GM19351 (cell line): ENCODE measurements at regions not wholly inside any gene's neighbourhood (a gene's known extent, or its start where the extent isn't known, plus 50 kb on each side); places are given as distances from the start of the nearest gene placed in this dataset.
"Not testable (repeated sequence)": the region's sequence is repeated elsewhere in the genome, so short reads cannot be mapped to it uniquely, and the experiment has no call there.

Experiments
- ATAC-seq: cut with Tn5 transposase; IDR thresholded peaks from one replicate; pipeline ENCODE4 v1.9.1; 2021; ENCODE audit warnings: mild to moderate bottlenecking, moderate library complexity; ENCODE audit not compliant: unreplicated experiment

DNA sequence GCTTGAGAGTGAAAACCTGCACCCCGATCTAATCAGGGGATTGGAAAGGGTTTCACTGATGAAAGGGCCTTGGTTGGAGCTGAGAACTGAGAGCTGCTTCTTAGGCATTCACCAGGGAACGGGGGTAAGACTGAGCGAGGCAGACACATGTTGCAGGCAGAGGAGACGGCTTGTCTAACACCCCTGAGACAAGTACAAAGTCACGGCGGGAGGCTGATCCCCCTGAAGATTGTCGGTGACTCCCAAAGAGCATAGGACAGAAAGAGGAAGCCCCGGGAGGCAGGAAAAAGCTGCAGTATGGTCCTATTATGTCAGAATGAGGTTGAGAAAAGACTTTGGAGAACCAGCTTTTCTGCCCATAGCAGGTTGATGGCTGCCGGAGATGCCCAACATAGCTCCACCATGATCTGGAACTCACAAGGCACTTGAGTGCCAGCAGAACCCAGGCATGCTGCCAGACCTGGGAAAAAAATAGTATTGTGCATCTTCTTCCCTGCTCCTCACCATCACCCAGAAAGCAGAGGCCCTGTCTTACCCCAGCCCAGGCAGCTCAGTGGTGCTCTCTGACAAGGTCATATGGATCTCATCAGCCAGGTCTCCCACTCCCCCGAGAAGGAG, 463.9 kb upstream of the PROX1 start:
- no peak for ATAC-seq

DNA sequence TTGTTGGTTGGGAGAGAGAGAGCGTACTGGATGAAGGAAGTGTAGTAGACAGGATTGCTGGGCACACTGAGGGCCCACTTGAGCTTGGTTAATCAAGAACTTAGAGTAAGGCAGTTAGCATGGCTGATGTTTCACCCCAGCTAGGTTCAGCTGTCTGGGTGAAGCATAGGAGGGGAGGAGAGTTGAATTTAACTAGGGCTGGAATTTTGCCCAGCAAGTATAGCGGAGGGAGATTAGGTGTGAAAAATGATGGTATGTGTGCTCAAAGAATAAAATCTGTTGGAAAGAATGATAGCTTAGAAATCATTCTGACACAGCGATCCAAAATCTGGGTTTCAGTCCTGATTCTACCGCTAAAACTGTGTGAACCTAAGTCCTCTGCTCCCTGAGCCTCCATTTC, 461.5 kb upstream of the PROX1 start:
- no peak for ATAC-seq

DNA sequence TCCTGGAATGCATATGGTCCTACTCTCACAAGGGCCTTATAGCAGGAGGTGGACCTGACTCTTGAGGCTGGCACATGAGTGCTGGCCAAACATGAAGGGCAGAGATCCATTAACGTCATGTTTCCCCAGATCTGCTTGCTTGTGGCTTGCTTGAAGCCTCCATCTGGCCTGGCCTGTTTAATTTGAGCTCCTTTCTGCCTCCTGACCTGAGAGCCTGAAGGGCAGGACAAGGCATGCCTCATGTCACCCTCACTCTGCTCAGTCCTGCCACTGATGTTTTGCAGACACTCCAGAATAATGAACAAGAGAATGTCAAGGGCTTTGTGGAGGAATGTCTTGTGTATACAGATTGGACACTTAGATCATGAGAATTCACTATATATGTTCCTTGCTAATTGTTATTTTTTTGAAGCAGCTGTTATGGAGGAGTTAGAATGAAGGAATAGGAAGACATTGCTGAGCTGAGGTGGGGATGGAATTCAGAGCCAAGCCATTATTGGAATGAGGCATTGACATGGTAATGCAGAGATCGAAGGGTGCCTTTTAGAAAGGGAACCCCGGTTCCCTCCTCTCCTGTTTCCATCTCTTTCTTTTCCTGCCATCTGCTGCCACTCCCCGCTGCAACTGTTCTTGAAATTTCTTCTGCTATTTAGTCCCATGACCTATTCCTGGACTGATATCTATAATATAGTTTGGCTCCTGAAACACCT, 457.0 kb upstream of the PROX1 start:
- ATAC-seq: no peak

DNA sequence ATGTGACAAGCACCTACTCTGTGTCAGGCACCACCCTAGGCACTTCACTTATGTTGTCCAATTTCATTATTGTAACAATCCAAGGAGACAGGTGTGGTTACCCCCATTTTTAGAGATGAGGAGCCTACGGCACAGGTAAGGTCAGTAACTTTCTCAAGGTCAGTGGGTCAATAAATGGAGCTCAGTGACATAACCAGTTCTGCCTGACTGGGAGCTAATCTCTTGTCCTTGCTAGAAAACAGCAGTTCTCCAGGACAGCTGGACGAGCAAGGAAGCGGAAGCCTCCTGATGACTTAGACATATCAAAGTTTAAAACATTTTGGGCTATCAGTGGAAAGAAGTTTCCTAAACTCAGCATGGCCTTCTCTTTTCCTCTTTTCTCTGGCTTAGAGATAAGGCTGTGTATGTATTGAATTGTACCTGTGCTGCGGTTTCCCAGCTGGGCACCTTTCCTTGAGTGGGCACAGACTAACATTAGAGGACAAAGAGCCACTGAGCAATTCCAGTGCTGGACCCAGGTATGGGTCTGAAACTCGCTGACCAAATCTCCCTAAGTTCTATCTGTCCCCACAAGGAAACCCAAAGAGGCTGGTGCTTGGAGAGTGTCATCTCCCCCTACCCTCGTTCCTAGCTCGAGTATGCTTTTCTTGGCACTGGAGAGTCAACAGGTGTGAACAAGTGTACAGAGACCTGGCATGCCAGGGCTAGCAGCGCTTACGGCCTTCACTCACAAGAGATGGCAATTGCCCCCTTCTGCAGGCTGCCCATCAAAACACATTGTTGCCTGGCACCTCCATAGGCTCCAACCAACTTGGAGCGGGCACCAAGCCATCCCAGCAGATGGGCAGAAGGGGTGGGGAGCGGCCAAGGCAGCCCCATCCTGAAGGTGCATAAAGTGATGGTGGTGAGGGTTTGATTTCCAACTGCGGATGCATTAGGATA, 456.1 kb upstream of the PROX1 start:
- no peak for ATAC-seq

DNA sequence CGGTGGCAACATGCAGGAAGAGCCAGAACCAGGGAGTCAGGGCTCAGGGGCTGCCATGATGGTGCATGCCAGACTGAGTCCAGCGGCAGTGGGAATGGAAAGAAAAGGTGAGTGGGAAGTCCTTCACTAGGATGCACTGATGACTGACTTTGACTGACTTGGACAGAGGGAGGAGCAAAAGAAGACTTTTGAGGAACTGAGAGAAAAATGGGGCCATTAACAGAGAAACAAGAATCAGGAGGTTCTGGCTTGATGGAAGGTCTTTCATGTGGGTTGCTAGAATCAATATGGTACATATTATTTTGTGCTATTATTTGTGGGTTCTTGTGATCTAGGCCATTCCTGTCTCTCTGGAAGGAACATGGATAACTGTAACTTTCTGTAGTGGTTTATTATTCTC, 454.6 kb upstream of the PROX1 start:
- ATAC-seq: peak; percentile 79

DNA sequence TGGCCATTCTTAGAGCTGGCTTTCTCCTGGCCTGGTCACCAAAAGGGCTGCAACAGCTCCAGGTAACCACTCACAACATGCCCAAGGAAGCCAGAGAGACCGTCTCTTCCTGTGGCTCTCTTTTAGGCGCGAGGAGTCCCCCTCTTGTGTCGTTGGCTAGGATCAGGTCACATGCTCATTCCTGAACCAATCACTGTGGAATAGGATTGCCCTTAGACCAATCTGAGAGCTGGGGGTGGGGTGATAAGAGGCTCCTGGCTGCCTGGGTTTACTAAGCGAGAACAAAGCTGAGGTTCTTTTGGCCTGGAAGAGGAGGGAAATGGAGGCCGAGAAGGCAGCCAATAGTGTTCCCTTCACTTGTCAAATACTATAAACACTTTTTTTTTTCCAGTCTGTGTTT, 452.1 kb upstream of the PROX1 start:
- ATAC-seq: no peak

DNA sequence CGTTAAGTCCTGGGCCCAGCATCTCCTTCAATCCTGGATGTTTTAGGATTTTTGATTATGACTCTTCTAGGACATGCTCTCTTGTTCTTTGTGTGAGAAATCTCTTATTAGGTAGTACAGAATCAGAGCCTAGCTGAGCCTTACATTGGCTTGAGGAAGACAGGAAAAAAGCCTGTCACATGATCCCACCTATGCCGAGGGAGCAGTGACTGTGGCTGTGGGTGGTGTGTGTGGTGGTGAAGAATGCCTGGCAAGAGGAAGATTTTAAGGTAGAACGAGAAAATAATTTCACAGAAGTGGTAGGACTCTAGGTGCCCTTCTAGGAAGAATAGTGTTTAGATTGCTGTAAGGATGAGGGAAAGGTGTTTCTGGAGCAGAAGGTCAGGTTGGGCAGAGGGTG, 449.5 kb upstream of the PROX1 start:
- ATAC-seq: no peak

DNA sequence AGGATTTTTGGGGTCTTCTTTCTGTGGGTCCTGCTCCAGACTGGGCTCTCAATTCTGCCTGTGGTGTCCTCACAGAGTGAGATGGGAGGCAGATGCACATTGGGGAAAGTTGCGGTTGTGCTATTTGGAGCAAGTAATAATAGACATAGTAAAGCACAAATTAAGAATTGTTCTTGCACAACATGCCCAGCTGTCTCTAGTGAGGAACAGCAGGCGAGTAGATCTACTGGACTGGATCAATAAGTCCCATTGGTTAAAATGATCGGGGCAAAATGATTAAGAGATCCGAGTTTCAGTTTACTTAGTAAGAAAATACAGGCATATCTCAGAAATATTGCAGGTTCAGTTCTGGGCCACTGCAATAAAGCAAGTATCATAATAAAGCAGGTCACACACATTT, 448.3 kb upstream of the PROX1 start:
- no peak for ATAC-seq

DNA sequence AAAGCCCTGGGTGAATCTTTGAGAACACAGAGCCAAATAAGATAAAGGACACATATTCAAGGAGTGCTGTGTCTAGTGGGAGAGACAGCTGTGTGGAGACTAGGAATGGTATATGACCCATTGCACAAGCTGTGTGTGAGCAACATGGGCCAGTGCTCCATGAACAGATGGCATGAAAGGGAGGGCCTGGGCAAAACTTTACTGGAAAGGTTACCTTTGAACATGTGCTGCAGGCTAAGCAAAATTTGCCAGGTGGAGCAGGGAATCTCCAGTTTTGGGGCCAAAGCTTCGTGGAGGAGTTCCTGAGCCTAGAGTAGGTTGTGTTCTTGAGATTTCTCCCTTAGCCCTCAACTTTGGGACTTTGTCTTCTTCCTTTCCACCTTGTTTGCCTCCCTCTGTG, 446.1 kb upstream of the PROX1 start:
- no peak for ATAC-seq

DNA sequence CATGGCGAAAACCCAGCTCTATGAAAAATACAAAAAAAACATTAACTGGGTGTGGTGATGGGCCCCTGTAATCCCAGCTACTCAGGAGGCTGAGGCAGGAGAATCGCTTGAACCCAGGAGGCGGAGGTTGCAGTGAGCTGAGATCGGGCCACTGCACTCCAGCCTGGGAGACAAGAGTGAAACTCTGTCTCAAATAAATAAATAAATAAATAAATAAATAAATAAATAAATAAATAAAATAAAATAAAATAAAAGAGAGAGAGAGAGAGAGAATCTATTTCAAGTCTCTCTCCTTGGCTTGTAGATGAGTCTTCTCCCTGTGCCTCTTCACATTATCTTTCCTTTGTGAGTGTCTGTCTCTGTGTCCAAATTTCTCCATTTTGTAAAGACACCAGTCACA, 442.6 kb upstream of the PROX1 start:
- ATAC-seq: not testable (repeated sequence)

DNA sequence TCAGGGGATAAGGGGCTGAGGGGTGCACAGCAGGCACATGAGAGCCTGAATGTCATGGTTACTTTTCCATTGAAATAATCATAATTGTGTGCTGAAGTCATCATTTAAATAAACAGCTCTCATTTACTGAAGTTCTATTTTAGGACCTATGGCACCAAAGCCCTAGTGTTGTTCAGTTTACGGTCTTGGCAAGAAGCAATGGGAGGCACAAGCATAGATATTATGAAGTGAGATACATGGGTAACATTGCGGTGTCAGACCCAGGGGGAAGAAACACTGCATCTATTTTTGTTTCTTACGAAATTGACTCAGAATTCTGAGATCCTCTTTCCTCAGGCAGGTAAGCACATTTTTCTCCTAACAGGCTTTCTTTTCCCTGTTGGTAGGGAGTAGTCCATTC, 437.8 kb upstream of the PROX1 start:
- ATAC-seq: no peak

DNA sequence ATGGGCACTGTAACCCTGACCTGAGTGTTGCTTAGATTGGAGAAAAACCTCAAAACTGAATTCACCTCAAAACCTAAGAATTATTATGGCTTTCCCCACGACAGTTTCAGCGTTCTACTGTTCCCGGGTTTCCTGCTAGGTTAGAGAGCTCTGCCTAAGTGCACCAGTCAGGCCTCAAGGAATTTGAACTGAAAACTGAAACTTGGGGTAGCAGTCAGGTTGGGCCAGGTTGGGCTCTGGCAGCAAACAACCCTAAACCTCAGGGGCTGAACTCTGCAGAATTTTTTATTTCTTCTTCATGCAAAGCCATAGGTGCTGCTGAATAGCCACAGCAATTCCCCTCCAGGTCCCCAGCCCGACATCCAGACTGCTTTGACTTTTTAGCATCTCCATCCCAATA, 437.0 kb upstream of the PROX1 start:
- ATAC-seq: no peak

DNA sequence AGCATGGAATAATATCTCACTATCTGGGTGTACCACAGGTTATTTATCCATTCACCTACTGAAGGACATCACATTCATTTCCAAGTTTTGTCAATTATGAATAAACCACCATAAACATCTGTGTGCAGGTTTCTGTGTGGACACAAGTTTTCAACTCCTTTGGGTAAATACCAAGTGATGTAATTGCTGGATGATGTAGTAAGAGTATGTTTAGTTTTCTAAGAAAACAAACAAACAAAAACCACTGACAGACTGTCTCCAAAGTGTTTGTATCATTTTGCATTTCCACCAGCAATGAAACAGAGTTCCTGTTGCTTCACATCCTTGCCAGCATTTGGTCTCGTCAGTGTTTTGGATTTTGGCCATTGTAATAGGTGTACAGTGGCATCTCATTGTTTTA, 435.7 kb upstream of the PROX1 start:
- ATAC-seq: no peak

DNA sequence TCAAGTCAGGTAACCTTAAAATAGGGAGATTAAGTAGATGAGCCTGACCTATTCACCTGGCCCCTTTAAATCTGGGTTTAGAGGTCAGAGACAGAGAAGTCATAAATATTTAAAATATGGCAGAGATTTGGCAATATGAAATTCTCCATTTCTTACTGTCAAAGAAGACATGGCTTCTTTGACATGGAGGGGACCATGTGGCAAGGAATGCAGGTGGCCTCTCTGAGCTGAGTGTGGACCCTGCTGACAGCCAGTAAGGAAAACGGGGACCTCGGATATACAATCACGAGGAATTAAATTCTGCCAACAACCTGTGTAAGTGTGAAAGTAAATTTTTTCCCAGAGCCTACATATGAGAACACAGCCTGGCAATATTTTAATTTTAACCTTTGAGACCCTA, 427.5 kb upstream of the PROX1 start:
- no peak for ATAC-seq

DNA sequence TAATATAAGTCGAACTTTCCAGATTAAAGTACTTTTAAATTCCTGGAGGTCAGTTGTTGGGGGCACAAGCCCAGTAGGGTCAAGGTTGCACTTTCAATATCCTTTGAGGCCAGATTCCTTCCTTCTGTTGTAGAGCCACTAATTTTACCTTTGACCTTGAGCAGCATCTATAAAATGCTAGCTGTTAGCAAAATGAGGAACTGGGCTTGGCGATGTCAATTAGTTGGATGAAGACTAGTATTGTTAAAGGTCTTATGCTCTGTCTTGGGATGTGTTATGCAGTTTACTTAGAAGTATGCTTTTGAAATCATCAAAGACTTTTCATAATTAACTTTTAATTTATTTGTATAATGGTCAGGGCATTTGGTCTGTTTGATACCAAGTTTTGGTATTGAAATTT, 425.9 kb upstream of the PROX1 start:
- ATAC-seq: no peak

DNA sequence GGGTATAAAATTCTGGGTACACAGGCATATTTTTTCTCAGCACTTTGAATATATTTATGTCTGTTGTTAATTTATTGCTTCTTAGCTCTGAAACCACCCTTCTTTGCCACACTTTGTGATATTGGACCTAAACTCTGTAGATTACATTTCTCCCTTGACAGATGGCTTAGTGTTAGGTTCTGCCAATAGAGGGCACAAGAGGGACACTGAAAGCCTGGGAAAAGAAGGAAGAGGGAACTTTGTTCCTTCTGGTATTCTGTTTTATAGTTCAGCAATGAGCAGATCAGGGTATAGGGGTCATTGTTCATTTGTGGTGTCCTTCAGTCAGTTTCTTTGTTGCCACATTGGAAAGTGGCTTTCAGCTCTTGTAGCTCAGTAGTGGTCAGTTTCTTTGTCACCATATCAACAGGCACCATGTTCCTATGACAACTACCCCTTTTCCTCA, 423.5 kb upstream of the PROX1 start:
- no peak for ATAC-seq

DNA sequence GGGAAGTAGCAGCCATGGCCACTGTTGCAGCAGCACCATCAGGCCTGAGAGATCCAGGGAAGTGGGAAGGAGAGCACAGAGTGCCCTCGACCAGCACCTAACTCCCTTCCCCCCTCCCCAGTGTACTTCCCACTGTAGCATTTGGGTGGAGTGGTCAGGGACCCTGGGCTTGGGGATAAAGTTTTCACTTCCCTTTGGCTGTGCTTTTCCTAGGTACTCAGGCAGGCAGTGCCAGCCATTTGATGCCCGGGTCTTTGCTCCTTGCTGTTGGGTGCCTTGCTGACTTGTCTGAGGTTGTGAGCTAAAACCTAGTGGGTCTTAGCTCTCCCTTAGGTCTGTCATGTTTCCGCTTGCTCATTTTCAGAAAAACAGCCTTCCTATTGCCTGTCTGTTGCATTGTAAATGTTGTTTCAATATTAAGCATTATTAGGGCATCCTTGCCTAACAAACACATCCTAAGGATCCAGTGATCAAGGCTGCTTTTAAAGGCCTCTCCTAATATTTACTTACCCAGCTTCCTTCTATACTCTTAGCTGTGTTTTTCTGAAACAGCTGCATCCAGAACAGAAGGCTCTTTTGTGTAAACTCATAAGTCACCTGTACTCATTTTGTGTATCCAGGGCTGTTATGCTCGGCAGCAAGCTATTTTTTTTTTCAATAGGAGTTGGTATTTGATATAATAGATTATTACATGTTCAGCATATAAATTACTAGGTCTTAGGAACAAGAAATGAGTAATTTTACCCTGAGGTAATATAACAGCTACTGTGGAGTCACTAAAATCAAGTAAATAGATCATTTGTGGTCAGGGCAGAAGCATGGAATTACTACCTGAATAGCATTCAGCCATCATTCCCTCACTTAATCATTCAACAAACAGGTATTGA, 418.6 kb upstream of the PROX1 start:
- no peak for ATAC-seq

DNA sequence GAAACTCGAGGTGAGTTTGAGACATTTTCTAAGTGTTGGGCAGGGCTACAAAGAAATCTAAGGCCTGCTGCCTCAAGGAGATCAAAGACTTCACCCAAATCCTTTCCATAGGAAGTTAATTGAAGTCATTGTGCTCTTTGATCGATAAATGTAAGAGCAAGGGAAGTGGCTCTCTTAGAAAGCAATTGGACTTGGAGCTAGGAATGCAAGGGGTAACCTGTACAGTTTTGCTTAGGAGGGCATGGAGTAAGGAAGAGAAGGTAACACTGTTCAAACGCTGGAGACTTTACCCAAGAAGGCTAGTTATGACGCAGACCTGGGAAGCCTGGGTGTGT, 418.0 kb upstream of the PROX1 start:
- ATAC-seq: no peak

DNA sequence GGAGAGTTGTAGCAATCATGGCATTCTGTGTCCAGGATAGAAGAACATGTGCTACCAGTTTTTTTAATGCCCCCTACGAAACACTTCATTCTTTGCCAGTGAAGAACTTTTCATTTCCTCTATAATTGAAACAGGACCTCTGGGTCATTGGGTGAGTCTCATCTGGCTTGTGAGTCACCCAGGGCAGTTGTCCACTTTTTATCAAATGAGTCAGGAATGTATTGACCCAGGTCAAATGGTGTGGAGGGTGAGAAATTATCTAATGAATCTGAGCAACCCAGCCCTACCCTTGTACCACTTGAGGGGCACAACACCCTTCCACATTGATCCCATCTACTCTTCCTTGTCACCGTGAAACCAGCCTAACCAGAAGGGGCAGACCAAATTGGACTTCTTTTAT, 417.3 kb upstream of the PROX1 start:
- ATAC-seq: no peak

DNA sequence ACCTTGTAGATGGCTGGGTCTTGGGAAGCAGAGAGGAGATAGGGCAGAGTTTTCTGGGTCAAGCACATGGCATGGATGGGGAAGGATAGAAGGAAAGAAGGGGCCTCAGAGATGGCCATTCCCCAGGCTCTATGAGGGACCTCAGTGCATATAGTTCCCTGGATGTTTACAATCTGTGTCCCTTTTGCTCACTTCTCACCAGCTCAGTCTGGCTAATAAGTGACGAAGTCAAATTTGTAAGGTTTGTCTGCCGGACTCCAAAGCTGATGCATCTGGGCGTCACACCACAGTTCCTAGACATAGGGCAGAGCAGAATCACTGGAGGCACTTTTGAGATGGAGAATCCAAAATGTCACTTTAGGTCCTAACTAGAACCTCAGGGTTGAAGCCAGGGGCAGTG, 416.4 kb upstream of the PROX1 start:
- no peak for ATAC-seq

DNA sequence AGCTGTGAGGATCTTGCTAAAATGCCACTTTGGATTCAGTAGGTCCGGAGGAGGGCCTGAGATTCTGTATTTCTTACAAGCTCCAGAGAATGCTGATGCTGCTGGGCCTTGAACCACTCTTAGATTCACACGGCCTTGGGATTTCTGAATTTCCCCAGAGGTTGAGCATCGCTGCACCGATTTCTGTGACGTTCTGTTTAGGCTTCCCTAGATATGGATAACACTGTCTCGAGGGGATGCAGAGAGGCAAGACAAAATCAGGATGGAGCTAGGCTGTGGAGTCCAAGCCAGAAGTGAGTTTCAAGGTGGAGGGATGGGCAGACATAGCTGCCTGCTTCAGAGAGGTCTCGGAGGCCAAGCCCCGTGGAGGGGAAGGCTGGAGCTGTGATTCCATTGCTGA, 415.9 kb upstream of the PROX1 start:
- ATAC-seq: no peak
